GM21447 (cell line): ENCODE measurements at regions not wholly inside any gene's neighbourhood (a gene's known extent, or its start where the extent isn't known, plus 50 kb on each side); places are given as distances from the start of the nearest gene placed in this dataset.
"Not testable (repeated sequence)": the region's sequence is repeated elsewhere in the genome, so short reads cannot be mapped to it uniquely, and the experiment has no call there.

Source experiments
- ATAC-seq: cut with Tn5 transposase; IDR thresholded peaks from one replicate; pipeline ENCODE4 v1.9.1; 2021; ENCODE audit not compliant: unreplicated experiment

DNA sequence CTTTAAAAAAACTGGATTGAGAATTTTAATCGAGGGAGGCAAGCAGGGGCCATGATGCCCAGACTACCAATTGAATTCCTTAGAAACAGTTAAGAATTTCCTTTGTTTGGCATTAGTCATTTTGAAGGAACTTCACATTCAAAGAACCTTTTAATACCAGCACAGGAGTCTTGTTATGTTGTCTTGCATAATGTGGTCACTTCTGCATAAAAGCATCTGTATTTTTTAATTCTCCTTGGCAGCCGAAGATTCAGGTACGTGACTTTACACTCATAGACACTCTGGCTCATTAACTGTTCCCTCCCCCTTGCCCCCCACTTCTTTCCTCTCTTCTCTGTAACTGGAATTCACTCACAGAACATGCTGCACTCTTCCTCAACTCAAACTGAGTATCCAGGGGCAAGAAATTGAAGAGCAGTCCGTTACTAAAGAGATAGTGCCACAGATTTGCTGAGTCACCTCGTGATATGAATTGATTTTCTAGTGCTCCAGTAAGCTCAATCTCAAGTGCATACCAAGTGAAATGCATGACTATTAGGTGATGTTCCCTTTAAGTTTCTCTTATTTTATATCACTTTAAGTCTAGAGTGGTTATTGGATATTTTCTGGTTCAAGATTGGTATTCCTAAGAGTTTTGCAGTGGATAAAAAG lies 572.2 kb upstream of the SOX9 start:
- no peak for ATAC-seq

DNA sequence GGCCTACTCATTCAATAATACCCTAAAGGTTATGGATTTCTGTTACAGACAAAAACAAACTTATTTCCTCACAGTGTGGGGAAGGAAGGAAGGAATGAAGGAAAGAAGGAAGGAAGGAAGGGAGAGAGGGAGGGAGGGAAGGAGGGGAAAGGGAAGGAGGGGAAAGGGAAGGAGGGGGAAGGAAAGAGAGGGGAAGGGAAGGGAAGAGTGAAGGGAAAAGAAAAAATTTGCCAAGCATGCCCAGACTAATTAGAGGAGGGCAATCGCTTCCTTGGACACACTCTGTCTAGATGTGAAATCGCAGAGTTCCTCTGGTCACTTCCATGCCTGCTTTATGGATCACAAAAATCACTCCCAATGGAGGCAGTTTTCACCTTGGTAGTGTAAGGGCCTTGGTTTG lies 570.1 kb upstream of the SOX9 start:
- ATAC-seq, result no peak

DNA sequence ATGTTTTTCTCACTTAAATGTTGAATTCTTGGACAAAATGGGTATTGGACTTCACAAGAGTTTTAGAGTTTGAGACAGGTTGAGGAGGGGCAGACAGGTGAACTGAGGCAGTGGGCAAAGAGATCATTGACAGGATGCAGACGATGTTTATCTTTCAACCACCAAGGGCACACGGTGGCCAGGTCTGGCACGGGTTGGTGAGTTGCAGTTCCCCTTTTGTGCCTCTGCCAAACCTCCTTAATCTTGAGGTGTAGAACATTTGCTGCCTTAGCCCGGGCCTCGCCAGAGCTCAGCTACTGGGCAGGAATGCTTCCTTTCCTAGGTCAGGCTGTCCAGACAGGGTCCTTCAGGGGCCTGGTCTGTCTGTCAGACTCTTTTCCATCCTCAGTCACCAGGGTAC lies 567.4 kb upstream of the SOX9 start:
- no peak for ATAC-seq

DNA sequence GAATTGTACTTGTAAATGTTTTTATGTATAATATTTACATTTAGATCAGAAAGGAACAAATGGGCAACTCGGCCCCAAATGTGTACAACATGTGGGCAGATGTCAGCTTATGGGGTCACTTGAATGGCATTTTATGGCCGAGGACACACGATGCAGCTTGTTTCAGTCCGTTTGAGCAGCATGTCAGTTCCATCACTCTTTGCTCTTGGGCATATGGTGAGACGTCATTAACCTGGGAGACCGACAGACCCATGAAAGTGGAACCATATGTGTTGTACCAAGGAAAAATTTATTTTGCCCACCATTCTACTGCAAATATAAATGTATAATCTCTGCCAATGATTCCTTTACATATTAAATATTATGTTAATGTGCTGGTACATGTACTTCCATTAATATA lies 561.9 kb upstream of the SOX9 start:
- no peak for ATAC-seq

DNA sequence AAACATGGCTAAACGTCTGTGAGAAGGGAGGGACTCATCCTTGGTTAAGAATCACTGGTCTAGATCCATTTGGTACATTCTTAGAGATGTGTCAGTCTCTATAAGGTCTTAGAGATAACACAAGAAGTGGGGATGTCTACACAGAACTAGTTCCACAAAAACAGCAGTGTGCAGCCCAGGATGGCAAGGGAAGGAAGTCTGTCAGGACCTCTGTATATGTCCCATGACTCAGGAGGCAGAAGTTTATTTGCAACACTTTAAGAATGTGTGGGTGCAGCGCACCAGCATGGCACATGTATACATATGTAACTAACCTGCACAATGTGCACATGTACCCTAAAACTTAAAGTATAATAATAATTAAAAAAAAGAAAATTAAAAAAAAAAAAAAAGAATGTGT lies 548.5 kb upstream of the SOX9 start:
- no peak for ATAC-seq

DNA sequence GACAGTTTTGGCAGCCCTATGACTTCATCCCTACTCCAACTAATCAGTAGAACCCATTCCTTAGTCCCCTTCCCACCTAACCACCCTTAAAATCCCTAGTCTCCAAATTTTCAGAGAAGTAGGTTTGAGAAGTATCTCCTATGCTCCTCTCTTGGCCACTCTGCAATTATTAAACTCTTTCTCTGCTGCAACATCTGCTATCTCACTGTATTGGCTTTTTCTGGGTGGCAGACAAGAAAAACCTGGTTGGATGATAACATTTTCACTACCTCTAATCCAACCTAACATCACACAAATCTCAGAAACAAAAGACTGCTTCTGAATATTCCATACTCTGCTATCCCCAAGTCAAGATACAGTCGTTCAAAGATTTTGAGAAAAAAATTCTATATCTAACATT lies 542.4 kb upstream of the SOX9 start:
- ATAC-seq, result no peak

DNA sequence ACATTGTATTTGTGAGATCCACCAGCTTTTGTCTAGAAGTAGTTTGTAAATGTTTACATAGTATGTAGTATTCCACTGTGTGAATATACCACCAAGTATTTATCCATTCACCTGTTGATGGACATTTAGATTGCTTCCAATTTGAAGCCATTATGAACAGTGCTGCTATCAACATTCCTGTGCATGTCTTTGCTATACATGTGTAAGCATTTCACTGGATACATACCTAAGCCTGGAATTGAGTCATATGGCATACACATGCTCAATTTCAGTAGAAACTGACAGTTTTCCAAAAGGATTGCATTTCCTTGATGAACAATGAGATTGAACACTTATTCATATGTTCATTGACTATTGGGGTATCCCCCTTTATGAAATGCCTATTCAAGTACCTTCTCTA lies 540.6 kb upstream of the SOX9 start:
- no peak for ATAC-seq

DNA sequence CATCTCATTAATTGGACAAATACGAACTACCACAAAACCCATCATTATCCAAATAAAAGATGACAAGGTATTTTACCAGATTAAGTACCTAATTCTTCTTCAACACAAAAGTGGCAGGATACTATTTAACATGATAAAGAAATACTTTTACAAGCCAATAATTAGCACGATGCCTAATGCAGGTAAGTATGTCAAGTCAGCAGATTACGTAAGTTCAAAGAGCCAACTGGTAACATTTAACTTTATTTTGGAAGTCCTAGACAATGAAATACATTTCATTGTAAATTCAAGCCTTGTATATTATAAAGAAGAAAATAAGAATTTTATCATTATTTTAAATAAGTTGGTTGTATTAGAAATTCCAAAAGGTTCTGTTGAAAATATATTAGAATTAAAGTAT lies 535.3 kb upstream of the SOX9 start:
- no peak for ATAC-seq

DNA sequence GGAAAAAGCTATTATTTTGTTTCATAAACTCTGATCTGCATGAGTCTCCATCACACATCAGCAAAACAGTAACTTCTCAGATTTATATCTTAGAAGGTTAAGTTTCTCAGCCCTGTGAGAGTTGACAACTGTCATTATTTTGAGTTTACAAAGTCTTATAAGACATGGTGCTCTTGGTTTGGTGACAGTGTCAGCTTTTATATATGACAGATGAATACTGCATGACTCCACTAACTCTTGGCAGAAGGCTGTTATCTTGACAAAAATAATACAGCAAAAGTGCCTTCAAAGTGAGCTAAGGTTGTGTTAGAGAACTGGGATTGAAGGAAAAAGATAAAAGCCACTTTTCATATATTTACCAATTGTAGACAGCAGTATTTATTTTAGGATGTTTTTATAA lies 528.4 kb upstream of the SOX9 start:
- ATAC-seq, result no peak

DNA sequence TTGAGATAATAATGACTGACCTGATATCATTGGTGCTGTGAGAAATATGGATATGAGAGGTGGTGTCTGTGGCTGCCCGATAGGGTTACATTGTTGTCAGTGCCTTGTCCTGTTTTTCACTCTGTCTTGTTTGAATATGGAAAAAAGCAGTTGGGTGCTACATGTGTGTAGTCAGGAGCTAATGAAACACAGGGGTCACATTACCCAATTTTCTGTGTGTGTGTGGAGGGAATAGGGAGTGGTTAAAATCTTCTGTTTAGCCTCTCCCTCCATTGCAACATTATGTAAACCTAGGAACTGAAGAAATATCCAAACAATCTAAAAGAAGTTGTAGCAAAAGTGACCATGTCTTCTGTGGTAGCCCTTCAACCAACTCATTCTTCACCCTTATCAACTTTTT lies 527.7 kb upstream of the SOX9 start:
- no peak for ATAC-seq

DNA sequence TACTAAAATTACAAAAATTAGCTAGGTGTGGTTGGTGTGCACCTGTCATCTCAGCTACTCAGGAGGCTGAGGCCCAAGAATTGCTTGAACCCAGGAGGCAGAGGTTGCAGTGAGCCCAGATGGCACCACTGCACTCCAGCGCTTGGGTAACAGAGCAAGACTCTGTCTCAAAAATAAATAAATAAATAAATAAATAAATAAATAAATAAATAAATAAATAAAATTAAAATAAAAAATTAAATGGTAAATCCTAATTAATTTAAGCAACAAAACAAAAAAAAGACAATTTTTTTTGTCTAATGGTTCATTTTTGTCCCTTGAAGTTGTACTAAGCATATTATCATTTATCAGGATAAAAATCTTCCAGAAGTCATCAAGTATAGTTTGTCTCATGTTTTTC lies 521.2 kb upstream of the SOX9 start:
- ATAC-seq, result not testable (repeated sequence)

DNA sequence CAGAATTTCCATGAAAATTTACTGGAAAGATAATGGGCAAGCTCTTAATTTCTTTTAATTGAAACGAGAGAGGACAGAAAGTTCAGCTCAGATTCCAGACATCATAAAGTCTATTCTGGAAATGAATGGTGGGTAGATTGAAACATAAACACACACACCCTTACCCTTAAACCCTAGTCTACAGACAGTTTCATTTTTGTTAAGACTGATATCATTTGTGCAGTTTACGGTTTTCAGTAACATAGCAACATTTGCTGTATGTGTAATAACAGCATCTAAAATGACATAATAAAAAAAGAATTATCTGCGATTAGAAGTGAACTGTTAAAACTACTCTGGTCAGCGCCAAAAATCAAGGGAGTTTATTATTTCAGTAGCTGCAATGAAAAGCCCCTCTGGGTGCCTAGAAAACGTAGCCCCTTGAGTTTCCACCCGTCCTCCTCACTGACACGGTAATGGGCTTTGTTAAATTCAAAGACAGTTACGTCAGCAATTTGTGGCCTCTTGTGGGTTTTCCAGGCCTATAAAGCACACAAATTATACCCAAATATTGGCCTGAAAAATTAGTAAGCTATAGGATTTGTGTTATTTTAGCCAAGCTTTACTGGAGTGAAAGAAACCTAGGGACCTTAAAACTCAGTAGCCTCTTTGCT lies 520.6 kb upstream of the SOX9 start:
- ATAC-seq, result no peak

DNA sequence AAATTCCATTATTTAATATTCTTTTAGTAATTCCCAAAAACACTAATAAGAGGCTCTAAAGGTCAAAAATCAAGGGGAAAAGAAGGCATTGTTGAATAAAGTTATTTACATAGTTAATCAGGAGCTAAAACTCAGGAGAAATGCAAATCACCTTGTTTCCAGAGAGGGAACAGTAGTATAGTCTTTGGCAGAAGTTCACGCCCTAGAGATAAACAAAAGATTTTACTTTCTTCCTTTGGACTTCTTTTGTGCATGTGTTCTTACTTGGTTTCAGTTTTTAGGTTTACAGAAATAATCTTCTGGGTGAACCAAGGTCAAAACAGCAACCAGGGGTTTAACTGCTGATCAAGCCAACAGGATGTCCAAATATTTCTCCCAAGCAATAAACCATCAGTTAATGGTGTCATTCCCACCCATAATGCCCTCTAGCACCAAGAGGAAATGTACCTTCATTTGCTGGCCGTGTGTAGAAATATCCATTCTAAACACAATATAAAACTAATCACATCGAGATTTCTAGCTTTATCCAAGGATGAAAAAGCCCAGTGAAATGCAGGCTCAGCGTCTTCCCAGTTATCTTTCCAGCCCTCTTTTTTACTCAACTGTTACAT lies 518.8 kb upstream of the SOX9 start:
- no peak for ATAC-seq

DNA sequence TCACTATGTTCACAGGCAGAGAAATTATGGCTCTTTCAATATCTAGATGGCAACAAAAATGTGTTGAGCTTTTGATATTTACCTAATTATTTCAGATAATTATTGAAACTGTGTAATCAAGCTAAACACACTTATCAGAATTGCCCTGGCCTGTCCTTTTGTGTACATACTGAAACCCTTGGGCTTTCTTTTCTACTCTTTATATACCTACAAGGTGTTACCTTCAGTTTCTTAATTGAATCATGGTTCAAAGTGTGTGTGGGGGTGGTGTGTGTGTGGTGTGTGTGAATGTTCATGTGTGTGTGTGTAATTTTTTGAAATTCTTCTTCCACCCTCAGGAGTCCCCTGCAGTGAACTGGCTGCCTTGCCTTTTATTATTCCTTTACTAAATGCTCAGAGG lies 506.8 kb upstream of the SOX9 start:
- no peak for ATAC-seq

DNA sequence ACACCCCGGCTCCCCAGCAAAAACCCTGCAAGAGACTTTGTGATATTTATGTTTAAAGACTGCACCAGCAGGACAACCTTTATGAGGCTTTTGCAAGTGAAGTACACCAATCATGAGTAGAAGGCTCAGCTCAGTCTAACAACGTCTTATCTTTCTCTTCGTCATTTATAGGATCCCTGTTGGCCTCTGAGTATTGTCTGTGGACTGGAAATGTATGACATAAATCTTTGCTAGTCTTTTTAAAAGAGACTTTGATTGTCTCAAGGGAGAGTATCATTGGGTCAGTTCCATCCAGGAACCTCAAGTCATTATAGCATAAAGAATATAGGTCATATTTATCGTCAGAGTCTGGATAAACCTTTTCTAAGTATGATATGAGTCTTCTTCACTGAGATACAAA lies 505.0 kb upstream of the SOX9 start:
- ATAC-seq, result no peak

DNA sequence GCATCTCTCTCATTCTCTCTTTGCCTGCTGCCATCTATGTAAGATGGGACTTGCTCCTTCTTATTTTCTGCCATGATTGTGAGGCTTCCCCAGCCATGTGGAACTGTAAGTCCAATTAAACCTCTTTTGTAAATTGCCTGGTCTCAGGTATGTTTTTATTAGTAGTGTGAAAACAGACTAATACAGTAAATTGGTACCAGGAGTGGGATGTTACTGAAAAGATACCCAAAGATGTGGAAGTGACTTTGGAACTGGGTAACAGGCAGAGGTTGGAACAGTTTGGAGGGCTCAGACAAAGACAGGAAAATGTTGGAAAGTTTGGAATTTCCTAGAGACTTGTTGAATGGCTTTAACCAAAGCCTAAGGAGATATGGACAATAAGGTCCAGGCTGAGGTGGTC lies 503.1 kb upstream of the SOX9 start:
- ATAC-seq, result not testable (repeated sequence)

DNA sequence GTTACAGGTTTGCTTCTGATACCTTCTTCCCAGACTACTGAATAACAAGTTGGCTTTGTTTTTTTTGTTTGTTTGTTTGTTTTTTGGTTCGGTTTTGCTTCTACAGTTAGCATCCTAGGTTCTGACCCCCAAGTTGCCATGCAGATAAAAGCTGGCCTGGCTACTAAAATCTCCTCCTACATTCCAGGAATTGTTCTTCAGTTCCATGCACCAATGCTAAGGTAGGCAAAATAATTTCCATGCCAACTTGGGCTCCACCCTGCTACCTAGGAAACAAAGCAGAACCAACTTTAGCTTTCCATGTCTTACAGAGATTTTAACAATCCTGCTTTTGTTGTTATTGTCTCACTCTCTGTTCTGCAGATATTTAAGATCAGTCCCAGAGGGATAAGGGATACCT lies 495.5 kb upstream of the SOX9 start:
- ATAC-seq, result no peak

DNA sequence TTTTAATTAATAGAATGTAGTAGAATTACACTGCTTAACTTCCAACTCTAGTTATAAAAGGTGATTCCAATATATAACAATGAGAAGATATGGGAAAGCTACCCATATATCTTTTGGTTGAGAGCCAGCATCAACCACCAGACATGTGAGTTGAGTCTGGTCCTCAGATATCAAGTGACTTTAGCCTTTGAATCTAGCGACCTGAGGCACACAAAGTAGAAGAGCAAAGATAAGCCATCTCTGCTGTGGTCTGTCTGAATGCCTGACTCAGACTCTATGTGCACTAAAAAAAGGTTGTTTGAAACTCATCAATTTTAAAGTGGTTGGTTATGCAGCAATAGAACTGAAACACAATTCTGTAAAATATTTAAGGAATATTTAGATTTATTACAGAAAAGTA lies 492.5 kb upstream of the SOX9 start:
- no peak for ATAC-seq

DNA sequence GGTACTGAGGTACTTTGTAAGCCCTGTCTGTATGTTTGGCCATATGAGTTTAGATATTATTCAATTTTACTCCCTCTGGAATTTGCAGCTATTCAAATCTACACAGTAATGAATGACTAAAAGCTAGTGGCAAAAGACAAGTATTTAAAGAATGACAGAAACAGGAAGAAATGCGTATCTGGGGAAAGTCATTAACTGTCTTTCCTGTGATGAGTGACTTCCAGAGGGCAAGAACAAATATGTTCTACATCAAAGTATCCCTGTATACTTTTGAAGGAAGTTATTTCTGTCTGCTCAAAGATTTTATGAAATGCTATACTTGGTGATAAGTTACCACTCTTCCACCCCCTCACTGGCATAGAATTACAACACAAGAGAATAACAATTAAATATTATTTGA lies 489.3 kb upstream of the SOX9 start:
- no peak for ATAC-seq

DNA sequence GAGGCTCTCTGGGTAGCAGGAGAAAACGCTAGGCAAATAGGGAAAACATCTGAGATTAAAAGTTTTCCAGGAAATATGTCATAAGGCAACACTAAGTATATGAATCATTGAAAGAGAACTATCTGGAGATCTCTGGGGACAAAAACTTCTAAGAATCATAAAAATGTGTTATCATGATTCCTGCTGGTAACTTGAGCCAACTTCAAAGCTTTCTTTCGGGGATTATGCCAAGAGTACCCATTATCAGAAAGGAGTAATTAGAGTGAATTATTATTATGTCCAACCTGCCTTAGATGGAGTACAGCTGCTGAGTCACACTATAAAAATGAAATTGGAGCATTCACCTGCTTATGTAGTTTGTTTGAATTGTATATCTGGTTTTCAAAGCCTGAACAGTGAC lies 488.5 kb upstream of the SOX9 start:
- no peak for ATAC-seq

DNA sequence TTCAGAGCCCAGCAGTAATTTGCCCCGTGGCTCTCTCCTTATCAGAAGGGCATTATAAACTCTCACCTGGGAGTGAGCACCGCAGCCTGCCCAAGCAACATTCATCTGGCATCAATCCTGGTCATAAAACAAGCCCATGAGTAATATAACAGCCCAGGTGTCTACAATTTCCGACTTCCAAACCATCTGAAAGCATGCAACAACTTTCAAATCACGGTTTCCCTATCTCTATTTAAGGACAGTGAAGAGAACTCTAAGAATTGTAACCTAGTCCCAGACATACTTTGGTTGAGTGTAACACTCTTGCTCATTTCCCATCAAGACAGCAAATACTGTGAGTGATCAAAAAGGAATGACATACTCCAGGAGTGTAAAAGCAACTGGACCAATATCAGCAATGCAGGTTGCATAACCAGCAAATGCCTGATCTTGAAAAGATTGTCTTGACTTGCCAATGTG lies 487.4 kb upstream of the SOX9 start:
- no peak for ATAC-seq

DNA sequence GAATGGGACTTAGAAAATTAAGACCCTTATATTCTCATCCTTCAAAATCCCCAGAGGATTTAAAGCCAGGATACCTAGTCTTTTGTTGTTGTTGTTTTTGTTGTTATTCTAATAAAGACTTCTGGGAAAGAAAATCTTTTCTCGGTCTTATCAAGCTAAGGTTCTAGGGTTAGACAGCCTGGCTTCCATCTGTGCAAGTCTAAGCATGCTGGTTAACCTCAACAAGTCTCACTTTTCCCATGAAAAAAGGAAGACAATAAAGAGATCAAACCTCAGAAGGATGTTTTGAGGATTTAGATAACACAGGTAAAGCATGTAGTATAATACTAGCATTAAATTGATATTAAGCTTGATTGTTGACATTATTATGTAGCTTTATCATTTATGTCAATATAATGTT lies 486.4 kb upstream of the SOX9 start:
- ATAC-seq, result no peak

DNA sequence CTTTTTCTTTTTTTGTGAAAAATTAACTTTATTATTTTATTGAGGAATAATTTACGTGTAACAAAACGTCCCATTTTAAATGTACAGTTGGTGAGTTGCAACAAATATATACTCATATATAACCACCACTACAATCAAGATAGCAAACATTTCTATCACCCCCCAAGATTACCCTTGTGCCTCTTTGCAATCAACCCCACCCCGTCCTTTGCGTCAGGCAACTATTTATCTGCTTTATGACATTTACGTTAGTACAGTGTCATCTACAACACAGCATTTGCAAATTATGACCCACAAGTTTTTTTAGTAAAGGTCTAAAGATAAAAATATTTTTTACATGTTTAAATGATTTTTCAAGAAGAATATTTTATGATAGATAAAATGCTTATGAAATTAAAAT lies 485.6 kb upstream of the SOX9 start:
- ATAC-seq, result no peak
